ENCODE measurements at regions not wholly inside any gene's neighbourhood (a gene's known extent, or its start where the extent isn't known, plus 50 kb on each side); places are given as distances from the start of the nearest gene placed in this dataset.

DNA sequence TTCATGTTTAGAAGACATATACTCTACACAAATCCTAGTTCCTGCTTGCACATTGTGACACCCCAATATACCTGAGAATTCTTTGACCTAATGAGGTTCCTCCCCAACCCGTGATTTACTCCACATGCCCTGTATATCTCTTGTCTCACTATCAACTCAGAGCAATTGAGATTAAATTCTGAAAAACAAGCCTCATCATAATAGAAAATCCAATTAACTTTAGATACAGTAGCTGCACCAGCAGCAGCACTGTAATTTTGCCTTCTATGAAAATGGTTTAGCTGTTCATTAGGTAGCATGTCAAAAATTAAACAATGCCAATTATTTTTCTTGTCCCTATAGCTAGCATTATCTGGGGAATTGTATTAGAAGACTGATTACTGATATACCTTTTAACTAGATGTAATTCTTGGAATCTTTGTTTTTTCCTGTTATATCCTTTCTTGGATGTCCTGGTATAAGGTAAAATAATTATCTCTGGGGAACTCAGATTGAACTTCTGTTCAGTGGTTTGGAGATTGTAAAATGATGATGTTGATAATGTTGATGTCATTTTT is 218.9 kb upstream of the TANK start:
- no peak for TF ChIP-seq EZH2phosphoT487 (IDR thresholded peaks at IDR 0.05; ENCODE audit: borderline replicate concordance)
- TF ChIP-seq, protein P1, sequence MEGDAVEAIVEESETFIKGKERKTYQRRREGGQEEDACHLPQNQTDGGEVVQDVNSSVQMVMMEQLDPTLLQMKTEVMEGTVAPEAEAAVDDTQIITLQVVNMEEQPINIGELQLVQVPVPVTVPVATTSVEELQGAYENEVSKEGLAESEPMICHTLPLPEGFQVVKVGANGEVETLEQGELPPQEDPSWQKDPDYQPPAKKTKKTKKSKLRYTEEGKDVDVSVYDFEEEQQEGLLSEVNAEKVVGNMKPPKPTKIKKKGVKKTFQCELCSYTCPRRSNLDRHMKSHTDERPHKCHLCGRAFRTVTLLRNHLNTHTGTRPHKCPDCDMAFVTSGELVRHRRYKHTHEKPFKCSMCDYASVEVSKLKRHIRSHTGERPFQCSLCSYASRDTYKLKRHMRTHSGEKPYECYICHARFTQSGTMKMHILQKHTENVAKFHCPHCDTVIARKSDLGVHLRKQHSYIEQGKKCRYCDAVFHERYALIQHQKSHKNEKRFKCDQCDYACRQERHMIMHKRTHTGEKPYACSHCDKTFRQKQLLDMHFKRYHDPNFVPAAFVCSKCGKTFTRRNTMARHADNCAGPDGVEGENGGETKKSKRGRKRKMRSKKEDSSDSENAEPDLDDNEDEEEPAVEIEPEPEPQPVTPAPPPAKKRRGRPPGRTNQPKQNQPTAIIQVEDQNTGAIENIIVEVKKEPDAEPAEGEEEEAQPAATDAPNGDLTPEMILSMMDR (conservative IDR thresholded peaks at IDR 0.05; ENCODE audit: low read length): no peak
- H3K79me2 ChIP-seq (ENCODE audit: insufficient read depth, low read length): no peaks in the 10 kb centered on the region
- H3F3A ChIP-seq (ENCODE audit: low read depth): no peaks in the 10 kb centered on the region
- no peaks in the 10 kb centered on the region for H3K27me3 ChIP-seq (ENCODE audit: insufficient read depth, low read length, poor library complexity, severe bottlenecking)
- no peak overlapping the region for H3K4me2 ChIP-seq (ENCODE audit: low read depth, low read length, poor library complexity, severe bottlenecking)
- H3K36me3 ChIP-seq (ENCODE audit: insufficient read depth, low read length): no peaks in the 10 kb centered on the region
- H3K4me3 ChIP-seq (ENCODE audit: low read length, poor library complexity, severe bottlenecking): no peak overlapping the region
- peak overlapping the region; percentile 53 for H2AFZ ChIP-seq (ENCODE audit: low read length)
- no peaks in the 10 kb centered on the region for H4K20me1 ChIP-seq (ENCODE audit: insufficient read depth, low read length, poor library complexity, severe bottlenecking)
- H3K9me2 ChIP-seq (replicated peaks; ENCODE audit: low read depth, low read length): no peaks in the 10 kb centered on the region
- H3K9ac ChIP-seq (ENCODE audit: low read depth, low read length, poor library complexity, severe bottlenecking): no peak overlapping the region
- H3K9me3 ChIP-seq (ENCODE audit: insufficient read depth, low read depth, low read length): no peaks in the 10 kb centered on the region
- no peaks in the 10 kb centered on the region for H3K4me1 ChIP-seq (ENCODE audit: insufficient read depth, low read length, poor library complexity, severe bottlenecking)

- Histone ChIP-seq H2AFZ (ENCODE audit: low read length) (no peak overlapping the region), H3K4me3 (ENCODE audit: low read length, poor library complexity, severe bottlenecking) (no peak overlapping the region)
Measured at GRCh38 chr2:160942476-160943142, 217.6 kb upstream of the TANK start.

GRCh38 chr2:160943414-160943813 is 216.8 kb upstream of the TANK start:
- no peaks in the 10 kb centered on the region for H3K36me3 ChIP-seq (ENCODE audit: insufficient read depth, low read length)

More at GRCh38 chr2:160942476-160943142, 217.6 kb upstream of the TANK start:
- H4K20me1 ChIP-seq (ENCODE audit: insufficient read depth, low read length, poor library complexity, severe bottlenecking): no peaks in the 10 kb centered on the region
- H3K9me3 ChIP-seq (ENCODE audit: insufficient read depth, low read depth, low read length): no peaks in the 10 kb centered on the region
- no peak overlapping the region for H3K4me2 ChIP-seq (ENCODE audit: low read depth, low read length, poor library complexity, severe bottlenecking)
- TF ChIP-seq, protein P1 (conservative IDR thresholded peaks at IDR 0.05; ENCODE audit: low read length): no peak
- no peak for TF ChIP-seq EZH2phosphoT487 (IDR thresholded peaks at IDR 0.05; ENCODE audit: borderline replicate concordance)
- no peak overlapping the region for H3K9ac ChIP-seq (ENCODE audit: low read depth, low read length, poor library complexity, severe bottlenecking)
- H3K36me3 ChIP-seq (ENCODE audit: insufficient read depth, low read length): no peaks in the 10 kb centered on the region
- H3K79me2 ChIP-seq (ENCODE audit: insufficient read depth, low read length): no peaks in the 10 kb centered on the region
- no peaks in the 10 kb centered on the region for H3K27me3 ChIP-seq (ENCODE audit: insufficient read depth, low read length, poor library complexity, severe bottlenecking)
- H3F3A ChIP-seq (ENCODE audit: low read depth): no peaks in the 10 kb centered on the region
- no peaks in the 10 kb centered on the region for H3K9me2 ChIP-seq (replicated peaks; ENCODE audit: low read depth, low read length)
- H3K4me1 ChIP-seq (ENCODE audit: insufficient read depth, low read length, poor library complexity, severe bottlenecking): no peaks in the 10 kb centered on the region

More at GRCh38 chr2:160943414-160943813, 216.8 kb upstream of the TANK start:
- Histone ChIP-seq H2AFZ (ENCODE audit: low read length) (no peak overlapping the region), H3K4me2 (ENCODE audit: low read depth, low read length, poor library complexity, severe bottlenecking) (no peak overlapping the region), H3K9me3 (ENCODE audit: insufficient read depth, low read depth, low read length) (no peaks in the 10 kb centered on the region), H3K9me2 (replicated peaks; ENCODE audit: low read depth, low read length) (no peaks in the 10 kb centered on the region), H3K27me3 (ENCODE audit: insufficient read depth, low read length, poor library complexity, severe bottlenecking) (no peaks in the 10 kb centered on the region), H3K79me2 (ENCODE audit: insufficient read depth, low read length) (no peaks in the 10 kb centered on the region), H4K20me1 (ENCODE audit: insufficient read depth, low read length, poor library complexity, severe bottlenecking) (no peaks in the 10 kb centered on the region), H3K4me1 (ENCODE audit: insufficient read depth, low read length, poor library complexity, severe bottlenecking) (no peaks in the 10 kb centered on the region), H3K9ac (ENCODE audit: low read depth, low read length, poor library complexity, severe bottlenecking) (no peak overlapping the region), H3F3A (ENCODE audit: low read depth) (no peaks in the 10 kb centered on the region), H3K4me3 (ENCODE audit: low read length, poor library complexity, severe bottlenecking) (no peak overlapping the region)
- TF ChIP-seq, protein P1 (conservative IDR thresholded peaks at IDR 0.05; ENCODE audit: low read length): no peak
- no peak for TF ChIP-seq EZH2phosphoT487 (IDR thresholded peaks at IDR 0.05; ENCODE audit: borderline replicate concordance)

Measured in Loucy (cell line).